CD1c-positive myeloid dendritic cell (primary cell): ENCODE measurements at regions not wholly inside any gene's neighbourhood (a gene's known extent, or its start where the extent isn't known, plus 50 kb on each side); places are given as distances from the start of the nearest gene placed in this dataset.

Source experiments
- DNase-seq: peaks from one replicate; pipeline ENCODE4 v3.0.0-alpha.2; 2016; ENCODE audit errors: extremely low spot score

DNA sequence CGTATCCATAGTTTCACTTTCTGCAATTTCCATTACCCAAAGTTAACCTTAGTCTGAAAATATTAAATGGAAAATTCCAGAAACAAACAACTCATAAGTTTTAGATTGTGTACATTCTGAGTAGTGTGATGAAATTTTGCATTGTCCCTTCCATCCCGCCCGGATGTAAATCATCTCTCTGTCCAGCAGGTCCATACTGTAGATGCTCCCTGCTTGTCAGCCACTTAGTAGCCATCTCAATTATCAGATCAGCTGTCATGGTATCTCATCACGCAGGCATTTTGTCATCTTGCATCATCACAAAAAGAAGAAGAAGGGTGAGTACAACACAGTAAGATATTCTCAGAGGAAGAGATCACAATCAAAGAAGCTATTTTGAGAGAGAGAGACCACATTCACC lies 185.0 kb upstream of the STK17B start:
- DNase-seq = no peak

DNA sequence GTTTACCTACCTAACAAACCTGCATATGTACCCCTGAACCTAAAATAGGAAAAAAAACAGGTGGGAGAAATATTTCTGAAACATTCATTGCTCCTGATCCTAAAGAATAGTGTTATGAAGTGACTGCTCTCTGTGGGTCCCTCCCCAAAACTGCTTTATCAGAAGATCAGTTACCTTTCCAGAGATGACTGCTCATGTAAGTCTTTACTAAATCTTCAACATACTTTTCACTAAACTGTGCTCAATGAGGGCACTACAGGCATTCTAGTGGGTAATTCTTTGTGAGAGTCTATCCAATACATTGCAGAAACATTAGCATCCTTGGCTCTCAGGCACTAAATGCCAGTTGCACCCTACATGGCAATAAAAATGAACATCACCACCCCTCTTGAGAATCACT lies 189.3 kb upstream of the STK17B start:
- DNase-seq = no peak

DNA sequence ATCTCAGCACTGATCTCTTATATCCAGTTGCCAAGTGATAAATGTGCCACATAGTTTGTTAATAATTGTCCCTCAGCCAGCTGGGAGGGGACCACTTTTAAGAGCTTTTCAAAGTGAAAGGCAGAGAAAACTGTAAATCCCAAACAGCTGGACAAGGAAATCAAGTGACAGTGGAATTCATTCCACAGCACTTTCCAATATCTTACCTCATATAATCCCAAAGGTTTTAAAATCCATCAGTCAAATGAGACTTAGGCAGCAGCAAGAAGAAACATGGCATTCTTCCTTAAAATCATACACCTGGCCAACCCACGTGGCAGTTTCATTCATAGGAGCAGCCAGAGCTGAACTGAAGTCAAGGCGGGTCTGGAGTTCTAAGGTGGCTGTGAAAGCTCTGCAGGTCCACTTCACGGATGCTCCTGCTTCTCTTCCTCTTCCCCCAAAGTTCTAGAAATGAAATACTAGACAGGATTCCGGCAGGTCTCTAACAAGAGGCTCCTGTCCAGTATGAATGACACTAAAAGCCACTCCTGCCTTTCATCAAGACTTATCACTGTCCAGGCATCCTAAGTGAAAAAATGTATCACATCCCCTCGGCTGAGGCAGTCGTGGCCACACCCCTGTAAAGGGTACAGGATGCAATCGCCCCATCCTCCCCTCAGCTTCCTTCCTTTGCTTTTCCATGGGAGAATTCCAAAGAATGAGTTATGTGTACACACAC lies 190.4 kb upstream of the STK17B start:
- no peak for DNase-seq

DNA sequence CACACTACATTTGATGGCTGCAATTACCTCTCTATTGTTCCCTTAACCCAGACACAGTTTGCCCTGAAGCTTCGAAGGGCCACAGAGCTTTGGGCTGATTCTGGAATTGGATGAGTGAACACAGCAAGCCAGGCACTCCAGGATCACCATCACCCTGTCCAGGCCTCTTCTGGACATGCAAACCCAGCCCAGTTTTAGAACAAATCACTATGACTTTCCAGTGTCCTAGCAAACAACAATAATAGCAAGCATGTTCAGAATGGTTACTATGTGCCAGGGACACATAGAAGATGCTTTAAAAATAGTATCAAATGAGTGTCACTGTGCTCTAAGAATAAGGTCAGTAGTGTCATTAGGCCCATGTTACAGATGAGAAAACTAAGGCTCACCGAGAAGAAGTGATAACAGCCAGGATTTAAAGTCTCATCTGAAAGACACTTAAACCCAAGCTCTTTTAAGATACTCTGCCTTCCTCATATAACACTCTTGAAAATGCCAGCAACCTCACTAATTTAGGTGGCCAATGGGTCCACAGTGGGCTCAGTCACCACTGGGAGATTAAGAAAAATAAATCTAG lies 191.7 kb upstream of the STK17B start:
- DNase-seq = no peak

DNA sequence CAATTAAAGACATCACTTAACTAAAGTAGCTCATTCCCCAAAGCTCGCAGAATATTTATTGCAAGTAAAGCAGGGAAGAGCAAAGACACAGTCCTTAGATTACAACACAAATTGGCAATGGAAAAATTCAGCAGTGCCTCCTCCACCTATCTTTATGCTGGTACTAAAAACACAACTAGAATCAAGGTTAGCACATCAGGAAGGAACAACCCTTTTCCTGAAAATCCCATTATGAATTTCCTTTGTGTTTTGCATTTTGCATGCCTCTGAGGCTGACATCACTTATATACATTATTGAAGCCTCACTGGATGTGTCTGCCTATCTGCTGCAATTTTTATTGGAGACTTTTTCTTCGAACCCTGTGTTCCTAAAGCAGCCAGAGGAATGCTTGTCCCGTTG lies 193.8 kb upstream of the STK17B start:
- no peak for DNase-seq

DNA sequence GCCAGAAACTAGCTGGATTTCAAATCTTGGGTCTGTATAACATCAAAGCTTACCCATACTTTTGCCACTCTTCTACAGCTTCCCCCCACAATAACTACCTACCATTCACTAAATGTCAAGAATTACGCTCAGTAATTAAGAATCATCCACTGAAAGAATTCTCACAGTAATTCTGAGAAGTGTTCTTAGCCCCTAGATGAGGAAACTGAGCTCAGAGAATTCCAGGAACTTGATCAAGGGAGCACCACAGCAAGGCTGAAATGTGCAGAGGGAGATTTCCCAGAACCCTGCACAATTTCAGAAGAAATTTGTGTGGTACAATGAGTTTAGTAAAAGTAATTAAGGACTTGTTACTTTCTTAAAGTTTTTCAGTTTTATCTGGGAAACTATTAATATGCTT lies 194.5 kb upstream of the STK17B start:
- no peak for DNase-seq

DNA sequence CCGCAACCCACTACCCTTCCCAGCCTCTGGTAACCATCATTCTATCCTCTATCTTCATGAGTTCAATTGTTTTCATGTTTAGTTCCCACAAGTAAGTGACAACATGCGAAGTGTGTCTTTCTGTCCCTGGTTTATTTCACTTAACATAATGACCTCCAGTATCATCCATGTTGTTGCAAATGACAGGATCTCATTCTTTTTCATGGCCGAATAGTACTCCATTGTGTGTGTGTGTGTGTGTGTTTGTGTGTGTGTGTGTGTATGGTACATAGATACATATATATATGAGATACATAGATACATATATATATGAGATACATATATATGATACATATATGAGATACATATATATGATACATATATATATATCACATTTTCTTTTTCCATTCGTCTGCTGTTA lies 196.3 kb upstream of the STK17B start:
- DNase-seq = no peak

DNA sequence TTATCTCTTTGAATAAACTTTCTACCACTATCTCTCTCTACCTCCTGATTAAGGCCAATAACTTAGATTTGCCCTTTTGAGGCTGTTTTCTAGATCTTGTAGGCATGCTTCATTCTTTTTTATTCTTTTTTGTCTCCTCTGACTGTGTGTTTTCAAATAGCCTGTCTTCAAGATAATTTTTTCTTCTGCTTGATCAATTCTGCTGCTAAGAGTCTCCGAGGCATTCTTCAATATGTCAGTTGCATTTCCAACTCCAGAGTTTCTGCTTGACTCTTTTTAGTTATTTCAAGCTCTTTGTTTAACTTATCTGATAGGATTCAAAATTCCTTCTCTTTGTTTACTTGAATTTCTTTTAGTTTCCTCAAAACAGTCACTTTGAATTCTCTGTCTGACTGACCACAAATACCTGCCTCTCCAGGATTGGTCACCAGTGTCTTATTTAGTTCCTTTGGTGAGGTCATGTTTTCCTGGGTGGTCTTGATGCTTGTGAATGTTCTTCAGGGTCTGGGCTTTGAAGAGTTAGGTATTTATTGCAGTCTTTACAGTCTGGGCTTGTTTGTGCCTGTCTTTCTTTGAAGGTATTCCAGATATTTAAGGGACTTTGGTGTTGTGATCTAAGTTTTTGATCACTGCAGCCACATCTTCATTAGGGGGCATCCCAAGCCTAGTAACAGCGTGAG lies 197.3 kb upstream of the STK17B start:
- DNase-seq = no peak

DNA sequence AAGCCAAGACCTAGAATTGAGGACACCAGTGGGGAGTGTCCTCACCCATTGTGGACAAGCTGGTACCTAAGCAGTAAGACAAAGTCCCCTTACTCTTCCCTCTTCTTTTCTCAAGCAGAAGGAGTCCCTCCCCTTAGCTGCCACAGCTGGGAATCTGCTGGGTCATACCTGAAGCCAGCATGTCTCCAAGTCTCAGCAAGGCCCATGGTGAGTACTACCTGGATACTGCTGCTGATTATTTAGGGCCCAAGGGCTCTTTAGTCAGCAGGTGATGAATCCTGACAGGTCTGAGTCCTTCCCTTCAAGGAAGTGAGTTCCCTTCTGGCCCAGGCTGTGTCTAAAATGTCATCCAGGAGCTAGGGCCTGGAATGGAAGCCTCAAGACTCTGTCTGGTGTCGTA lies 198.6 kb upstream of the STK17B start:
- no peak for DNase-seq

DNA sequence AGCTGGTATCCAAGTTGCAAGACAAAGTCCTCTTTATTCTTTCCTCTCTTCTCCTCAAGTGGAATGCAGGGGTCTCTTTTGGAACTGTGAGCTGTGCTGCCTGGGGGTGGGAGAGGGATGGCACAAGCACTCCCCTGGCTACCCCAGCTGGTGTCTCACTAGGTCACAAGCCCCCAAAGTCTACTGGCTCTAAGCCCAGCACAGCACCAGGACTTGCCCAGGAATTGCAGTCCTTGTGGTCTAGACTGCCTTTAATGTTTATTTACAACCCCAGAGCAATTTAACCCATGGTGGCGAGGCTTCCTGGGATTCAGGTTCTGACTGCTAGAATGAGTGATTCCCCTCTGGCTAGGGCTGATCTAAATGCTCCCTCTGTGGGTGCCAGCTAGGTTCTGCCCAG lies 199.0 kb upstream of the STK17B start:
- DNase-seq = no peak

DNA sequence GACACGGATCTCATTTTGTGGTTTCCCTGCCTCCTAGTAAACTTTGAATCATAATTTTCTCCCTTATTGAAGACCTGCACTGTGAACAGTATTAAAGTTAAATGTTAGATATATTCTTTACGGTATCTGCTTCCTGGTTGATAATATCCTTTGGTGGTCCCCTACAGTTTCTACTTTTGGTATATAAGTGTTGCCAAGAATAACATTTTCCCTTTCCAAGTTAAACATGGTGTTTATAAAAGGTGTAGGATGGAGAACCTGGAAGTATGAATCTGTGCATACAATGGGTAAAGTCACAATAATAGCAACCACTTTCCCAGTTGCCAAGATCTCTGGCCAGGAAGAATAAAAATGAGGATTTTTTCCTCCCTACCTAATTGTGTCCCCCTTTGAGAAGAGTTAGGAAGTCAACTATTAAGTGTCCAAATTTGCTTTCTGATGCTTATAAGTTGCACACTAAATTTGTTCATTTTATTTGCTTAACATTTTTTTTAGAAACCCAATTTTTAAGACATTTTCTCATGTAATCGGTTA lies 201.0 kb upstream of the STK17B start:
- no peak for DNase-seq

DNA sequence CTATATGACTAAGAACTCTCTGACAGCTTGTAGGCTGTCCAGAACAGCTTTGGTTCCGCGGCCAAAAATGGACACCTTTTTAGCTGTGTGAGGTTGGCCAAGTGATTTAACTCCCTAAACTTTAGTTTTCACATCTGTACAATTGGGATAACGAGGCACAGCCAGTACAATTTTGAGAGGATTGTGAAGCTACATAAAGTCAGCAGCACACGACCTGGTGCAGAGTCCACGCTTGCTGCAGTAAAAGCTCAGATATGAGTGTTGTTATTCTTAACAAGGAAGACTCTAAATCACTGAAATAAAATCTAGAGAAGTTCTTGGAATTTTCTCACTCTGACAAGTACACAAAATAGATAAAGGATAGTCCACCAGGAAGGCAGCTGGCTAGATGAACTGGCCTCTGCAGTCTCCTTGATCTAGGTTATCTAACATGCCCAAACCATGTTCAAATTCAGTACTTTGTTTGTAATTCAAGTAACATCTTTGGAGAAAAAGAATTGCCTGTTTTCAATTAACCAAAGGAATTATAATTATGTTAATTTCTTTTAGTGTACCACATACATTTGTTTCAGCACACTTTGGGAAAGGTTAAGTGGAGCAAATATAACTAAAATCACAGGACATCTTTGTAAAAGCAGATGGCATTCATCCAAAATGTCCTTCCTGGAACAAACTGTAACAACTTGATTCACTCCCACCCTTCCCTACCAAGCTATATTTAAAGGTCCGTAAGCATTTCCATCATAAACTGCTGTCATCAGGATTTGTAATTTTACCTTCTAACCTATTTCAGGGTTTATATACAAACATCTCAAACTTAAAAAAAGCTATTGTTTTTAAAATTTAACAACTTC lies 201.7 kb upstream of the STK17B start:
- DNase-seq = no peak

DNA sequence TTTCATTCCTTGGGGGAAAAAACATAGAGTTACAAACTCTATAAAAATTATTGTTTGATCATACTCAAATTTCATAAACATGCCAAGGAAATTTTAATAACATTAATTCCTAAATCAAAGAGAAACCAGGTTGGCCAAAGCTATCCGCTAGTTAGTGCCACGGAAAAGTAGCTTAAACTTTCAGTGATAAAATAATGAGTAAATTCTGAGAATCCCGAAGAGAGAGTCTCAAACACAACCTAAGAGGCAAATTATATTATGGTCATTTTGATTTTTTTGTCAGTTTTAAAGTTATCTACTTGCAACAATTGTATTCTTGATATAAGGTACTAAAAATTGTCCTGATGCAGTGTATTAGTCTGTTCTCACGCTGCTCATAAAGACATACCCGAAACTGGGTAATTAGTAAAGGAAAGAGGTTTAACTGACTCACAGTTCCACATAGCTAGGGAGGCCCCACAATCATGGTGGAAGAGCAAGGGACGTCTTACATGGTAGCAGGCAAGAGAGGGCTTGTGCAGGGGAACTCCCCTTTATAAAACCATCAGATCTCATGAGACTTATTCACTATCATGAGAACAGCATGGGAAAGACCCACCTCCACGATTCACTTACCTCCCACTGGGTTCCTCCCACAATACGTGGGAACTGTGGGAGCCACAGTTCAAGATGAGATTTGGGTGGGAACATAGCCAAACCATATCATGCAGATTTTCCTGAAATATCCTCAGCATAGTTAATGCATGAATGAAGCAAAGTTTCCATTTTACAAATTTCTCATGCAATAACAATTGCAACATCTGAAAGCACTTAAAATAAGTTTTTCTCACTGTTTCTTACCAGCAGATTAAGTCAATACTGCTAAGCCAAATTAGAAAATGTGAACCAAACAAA lies 205.9 kb upstream of the STK17B start:
- DNase-seq = no peak

DNA sequence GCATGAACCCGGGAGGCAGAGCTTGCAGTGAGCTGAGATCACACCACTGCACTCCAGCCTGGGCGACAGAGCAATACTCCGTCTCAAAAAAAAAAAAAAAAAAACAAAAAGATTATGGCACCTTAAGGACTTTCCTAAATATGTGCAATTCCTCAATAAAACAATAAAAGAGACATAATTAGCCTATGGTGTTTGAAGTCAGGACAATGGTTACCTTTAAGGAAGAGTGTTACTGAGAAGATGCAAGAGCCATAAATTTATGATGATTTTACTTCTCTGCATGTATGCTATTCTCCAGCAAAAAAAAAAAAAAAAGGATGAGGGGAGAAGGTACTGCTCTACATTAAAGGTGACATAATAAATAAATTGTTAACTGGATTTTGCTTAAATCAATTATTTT lies 208.2 kb upstream of the STK17B start:
- no peak for DNase-seq

DNA sequence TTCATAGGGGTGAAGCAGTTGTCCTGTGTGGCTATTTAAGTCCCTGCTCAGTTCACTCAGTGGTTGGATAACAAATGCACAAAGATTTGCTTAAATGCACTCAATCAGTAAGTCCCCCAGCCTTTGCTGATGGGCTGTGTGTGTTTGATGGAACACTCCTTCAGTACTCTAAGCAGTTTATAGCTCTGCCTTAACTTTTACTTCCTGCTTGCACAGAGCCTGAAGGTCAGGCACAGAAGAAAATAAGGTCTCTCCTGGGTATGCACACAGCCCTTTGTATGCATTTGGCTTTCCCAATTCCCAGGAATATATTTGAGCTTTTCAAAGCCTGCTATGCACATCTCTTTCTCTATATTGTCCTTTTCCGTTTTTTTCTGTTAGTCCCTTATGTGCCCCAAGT lies 208.7 kb upstream of the STK17B start:
- no peak for DNase-seq

DNA sequence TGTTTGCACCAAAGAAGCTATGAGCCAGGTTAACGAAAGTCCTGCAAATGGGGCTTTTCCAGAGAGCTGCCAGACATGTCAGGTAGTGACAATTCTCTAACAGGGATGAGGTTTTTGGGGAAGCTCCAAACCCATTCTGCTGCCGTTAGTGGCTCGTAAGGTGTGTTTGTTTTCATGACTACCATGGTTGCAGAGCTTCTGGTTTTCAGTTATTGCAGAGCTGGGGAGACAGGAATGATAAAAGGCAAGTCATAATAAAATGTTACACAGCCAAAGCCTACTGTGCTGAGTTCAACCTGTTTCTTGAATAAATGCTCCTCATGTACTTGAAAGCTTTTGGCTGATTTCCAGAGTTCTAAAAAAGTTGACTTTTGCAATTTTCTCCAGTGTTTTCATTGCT lies 209.2 kb upstream of the STK17B start:
- DNase-seq = no peak

DNA sequence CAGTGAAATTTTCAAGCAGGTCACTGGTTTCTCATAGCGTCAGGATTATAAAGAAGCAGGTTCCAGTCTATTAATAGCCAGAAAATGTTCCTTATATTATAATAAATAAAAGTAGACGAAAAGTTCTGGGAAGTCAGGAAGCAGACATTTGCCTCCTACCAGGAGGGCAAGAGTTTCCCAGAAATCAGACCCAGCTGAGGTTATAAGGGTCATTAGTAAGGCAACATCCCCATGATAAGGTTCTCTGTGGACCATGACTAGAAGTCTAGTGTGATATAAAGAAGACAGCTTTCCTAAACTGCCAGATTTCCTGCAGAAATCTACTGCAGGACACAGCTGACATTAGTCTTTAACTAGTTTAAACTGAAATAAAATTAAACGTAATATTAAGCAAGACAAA lies 210.1 kb upstream of the STK17B start:
- no peak for DNase-seq

DNA sequence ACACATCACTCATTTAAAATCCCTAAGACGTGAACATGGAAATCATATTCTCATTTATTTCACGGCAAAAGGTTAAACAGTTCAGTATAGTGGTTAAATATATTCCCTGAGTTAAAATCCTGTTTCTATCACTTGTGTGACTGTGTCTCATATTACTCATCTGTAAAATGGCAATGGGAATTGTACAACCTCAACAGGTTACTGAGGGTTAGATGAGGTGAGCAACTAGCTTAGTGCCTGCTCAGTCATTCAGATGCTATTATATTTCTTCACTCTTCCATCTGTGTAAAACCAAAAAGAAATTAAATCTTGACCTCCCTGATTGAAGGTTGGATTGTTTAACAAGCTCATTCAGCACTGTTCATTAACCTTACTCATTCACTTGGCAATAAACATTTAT lies 212.4 kb upstream of the STK17B start:
- no peak for DNase-seq

DNA sequence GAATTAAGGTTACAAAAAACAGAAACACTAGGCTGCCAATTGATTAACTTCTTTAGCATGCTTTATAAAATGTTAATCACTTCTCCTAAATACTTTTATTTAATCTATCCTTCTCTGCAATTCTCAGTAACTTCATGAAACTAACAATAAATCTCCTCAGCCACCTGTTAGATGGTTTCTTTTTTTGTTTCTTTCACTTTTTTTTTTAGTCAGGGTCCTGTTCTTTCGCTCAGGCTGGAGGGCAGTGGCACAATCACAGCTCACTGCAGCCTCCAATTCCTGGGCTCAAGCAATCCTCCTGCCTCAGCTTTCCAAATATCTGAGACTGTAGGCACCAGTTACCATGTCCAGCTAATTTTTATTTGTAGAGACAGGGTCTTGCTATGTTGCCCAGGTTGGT lies 213.4 kb upstream of the STK17B start:
- DNase-seq = no peak

DNA sequence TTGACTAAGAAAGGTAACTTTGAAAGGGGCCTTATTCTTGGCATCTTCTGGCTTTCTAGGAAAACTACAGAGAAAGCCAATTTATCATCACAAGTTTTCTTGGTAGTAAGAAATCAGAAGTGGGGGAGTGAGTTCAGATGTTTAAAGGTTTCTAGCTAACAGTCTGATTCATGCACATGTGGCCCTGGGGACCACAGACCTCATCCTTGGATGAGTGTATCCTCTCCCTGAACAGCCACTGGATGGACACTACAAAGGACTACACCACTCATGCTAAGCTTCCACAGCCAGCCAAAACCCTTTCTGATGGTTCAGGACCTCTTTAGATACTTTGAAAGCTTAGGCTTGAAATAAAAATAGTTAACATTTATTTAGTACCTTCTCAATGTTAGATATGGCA lies 218.3 kb upstream of the STK17B start:
- DNase-seq = no peak
